OCI-LY1 (cell line): ENCODE measurements at regions not wholly inside any gene's neighbourhood (a gene's known extent, or its start where the extent isn't known, plus 50 kb on each side); places are given as distances from the start of the nearest gene placed in this dataset.

ENCODE experiments used
- H2AFZ ChIP-seq: fragments of 200-600 bp; sonication (generic), shearing (Covaris generic); 2 replicates; pipeline ENCODE4 v1.6.0; 2014; ENCODE audit warnings: antibody characterized with exemption, mild to moderate bottlenecking, low read length
- H3F3A ChIP-seq: fragments of 200-600 bp; sonication (generic), shearing (Covaris generic); 2 replicates; pipeline ENCODE4 v1.6.0; 2014; ENCODE audit warnings: mild to moderate bottlenecking, antibody characterized with exemption, low read length, moderate library complexity; ENCODE audit not compliant: insufficient read depth
- H3K27ac ChIP-seq: fragments of 200-600 bp; sonication (generic); 2 replicates; pipeline ENCODE4 v1.5.1; 2014; ENCODE audit warnings: low read length, mixed run types, mild to moderate bottlenecking, low read depth; ENCODE audit not compliant: poor library complexity, severe bottlenecking
- H3K27me3 ChIP-seq: fragments of 200-600 bp; sonication (generic); 2 replicates; pipeline ENCODE4 v1.6.0; 2014; ENCODE audit warnings: antibody characterized with exemption, mild to moderate bottlenecking, low read length, moderate library complexity; ENCODE audit not compliant: insufficient read depth
- H3K36me3 ChIP-seq: fragments of 200-600 bp; sonication (generic); 2 replicates; pipeline ENCODE4 v1.6.1; 2014; ENCODE audit warnings: mild to moderate bottlenecking, antibody characterized with exemption, low read length, moderate library complexity, mixed read lengths; ENCODE audit not compliant: insufficient read depth
- H3K4me1 ChIP-seq: fragments of 200-600 bp; sonication (generic); 2 replicates; pipeline ENCODE4 v1.5.1; 2014; ENCODE audit warnings: mild to moderate bottlenecking, low read length, moderate library complexity; ENCODE audit not compliant: insufficient read depth, severe bottlenecking
- H3K4me2 ChIP-seq: fragments of 200-600 bp; sonication (generic), shearing (Covaris generic); 2 replicates; pipeline ENCODE4 v1.6.1; 2014; ENCODE audit warnings: low read length
- H3K4me3 ChIP-seq: fragments of 200-600 bp; sonication (generic); 2 replicates; pipeline ENCODE4 v1.5.1; 2014; ENCODE audit warnings: low read length, low read depth, mild to moderate bottlenecking, mixed read lengths; ENCODE audit not compliant: poor library complexity, severe bottlenecking
- H3K79me2 ChIP-seq: fragments of 200-600 bp; shearing (Covaris generic); 2 replicates; pipeline ENCODE4 v1.6.1; 2016; ENCODE audit warnings: mixed run types, low read length, mixed read lengths; ENCODE audit not compliant: insufficient read depth
- H3K9ac ChIP-seq: fragments of 200-600 bp; sonication (generic), shearing (Covaris generic); 2 replicates; pipeline ENCODE4 v1.6.1; 2014; ENCODE audit warnings: mild to moderate bottlenecking, low read length, mixed read lengths
- H3K9me2 ChIP-seq: fragments of 200-600 bp; sonication (generic), shearing (Covaris generic); 2 replicates; pipeline ENCODE4 v1.6.1; 2014; ENCODE audit warnings: low read depth, mild to moderate bottlenecking, low read length, mixed read lengths
- H3K9me3 ChIP-seq: fragments of 200-600 bp; shearing (Covaris generic); 2 replicates; pipeline ENCODE4 v1.6.1; 2014; ENCODE audit warnings: low read length, mixed read lengths
- H4K20me1 ChIP-seq: fragments of 200-600 bp; sonication (generic), shearing (Covaris generic); 2 replicates; pipeline ENCODE4 v1.6.0; 2016; ENCODE audit warnings: mild to moderate bottlenecking, low read length; ENCODE audit not compliant: insufficient read depth
- CTCF ChIP-seq: fragments of 200-600 bp; sonication (generic), shearing (Covaris generic); IDR thresholded peaks from 2 replicates; pipeline ENCODE4 v1.5.1; 2017; ENCODE audit warnings: mild to moderate bottlenecking, antibody characterized with exemption, low read length, moderate library complexity, mixed read lengths
- EZH2 ChIP-seq: fragments of 200-600 bp; sonication (generic), shearing (Covaris generic); IDR thresholded peaks from 2 replicates; pipeline ENCODE4 v1.8.0; 2017; ENCODE audit warnings: borderline replicate concordance, mixed run types, mild to moderate bottlenecking, antibody characterized with exemption, low read length, moderate library complexity, mixed read lengths

- TF ChIP-seq CTCF (no peak), EZH2 (no peak)
- no peaks in the 10 kb centered on the region for H3F3A ChIP-seq
- no peak overlapping the region for H3K4me2 ChIP-seq
- H3K79me2 ChIP-seq, result no peaks in the 10 kb centered on the region
- H4K20me1 ChIP-seq, result no peaks in the 10 kb centered on the region
- H3K27me3 ChIP-seq, result no peaks in the 10 kb centered on the region; the same call in 1 of the 2 replicates
- no peaks in the 10 kb centered on the region for H3K9me3 ChIP-seq
- H3K4me1 ChIP-seq, result no peaks in the 10 kb centered on the region
- no peak overlapping the region for H3K4me3 ChIP-seq
- H3K9ac ChIP-seq, result no peak overlapping the region
- no peaks in the 10 kb centered on the region for H3K9me2 ChIP-seq
- H2AFZ ChIP-seq, result no peak overlapping the region
- no peaks in the 10 kb centered on the region for H3K36me3 ChIP-seq
- no peak overlapping the region for H3K27ac ChIP-seq
Measured at GRCh38 chr13:77443511-77443910, 92.0 kb upstream of the SCEL start.

- Histone ChIP-seq H3K9me2 (no peaks in the 10 kb centered on the region), H3K4me2 (no peak overlapping the region), H3K4me3 (no peak overlapping the region), H3K79me2 (no peaks in the 10 kb centered on the region), H3F3A (no peaks in the 10 kb centered on the region), H3K9me3 (no peaks in the 10 kb centered on the region), H4K20me1 (no peaks in the 10 kb centered on the region), H3K9ac (no peak overlapping the region), H3K27ac (no peak overlapping the region), H3K4me1 (no peaks in the 10 kb centered on the region), H3K36me3 (no peaks in the 10 kb centered on the region), H3K27me3 (no peaks in the 10 kb centered on the region), H2AFZ (no peak overlapping the region)
- no peak for TF ChIP-seq CTCF
- TF ChIP-seq EZH2, result no peak
Measured at GRCh38 chr13:77437267-77437666, 98.2 kb upstream of the SCEL start.

- no peak overlapping the region for H3K9ac ChIP-seq
- H3K4me1 ChIP-seq, result no peaks in the 10 kb centered on the region
- no peaks in the 10 kb centered on the region for H3K9me2 ChIP-seq
- H3K4me3 ChIP-seq, result no peak overlapping the region
- H3K27me3 ChIP-seq, result no peaks in the 10 kb centered on the region
- no peaks in the 10 kb centered on the region for H4K20me1 ChIP-seq
- no peak for TF ChIP-seq CTCF
- no peak for TF ChIP-seq EZH2
- no peak overlapping the region for H2AFZ ChIP-seq
- no peaks in the 10 kb centered on the region for H3F3A ChIP-seq
- no peaks in the 10 kb centered on the region for H3K36me3 ChIP-seq
- H3K4me2 ChIP-seq, result no peak overlapping the region
- H3K27ac ChIP-seq, result no peak overlapping the region
- no peaks in the 10 kb centered on the region for H3K79me2 ChIP-seq
- no peaks in the 10 kb centered on the region for H3K9me3 ChIP-seq
Measured at GRCh38 chr13:77434289-77434688, 101.2 kb upstream of the SCEL start.
